Caco-2 (cell line): ENCODE measurements at regions not wholly inside any gene's neighbourhood (a gene's known extent, or its start where the extent isn't known, plus 50 kb on each side); places are given as distances from the start of the nearest gene placed in this dataset.

ENCODE experiments used
- BruUV-seq: library from RNA; stranded (reverse); fragments of 400-500 nt; replicated peaks from 2 replicates; lab custom pipeline; 2021; lab: Mats Ljungman, UMichigan
- CTCF ChIA-PET: fragments of 300-600 bp; sonication (Branson Sonifier 250); formaldehyde crosslinking; loops from one replicate; lab custom pipeline; 2022; ENCODE audit warnings: antibody characterized with exemption; lab: Charles Lee
- POLR2A ChIA-PET: fragments of 300-600 bp; sonication (Branson Sonifier 250); formaldehyde crosslinking; loops from one replicate; lab custom pipeline; 2022; ENCODE audit warnings: antibody characterized with exemption; lab: Charles Lee
- DNase-seq, 2 experiments: peaks; one replicate each; pipeline versions ENCODE4 v3.0.0 to v3.0.0-alpha.2; 2020 to 2022
- H3K27me3 ChIP-seq: replicated peaks from 2 replicates; pipeline ENCODE4 v1.6.0; 2011; ENCODE audit warnings: low read length; ENCODE audit not compliant: control insufficient read depth, insufficient read depth
- H3K36me3 ChIP-seq: 2 replicates; pipeline ENCODE4 v1.5.1; 2011; ENCODE audit warnings: low read length; ENCODE audit not compliant: control insufficient read depth, insufficient read depth
- H3K4me1 ChIP-seq: fragments of 250-450 bp; sonication (Bioruptor Pico); 2 replicates; pipeline ENCODE4 v1.5.1; 2020; ENCODE audit warnings: mild to moderate bottlenecking
- H3K4me3 ChIP-seq: 2 replicates; pipeline ENCODE4 v1.5.1; 2011; ENCODE audit warnings: low read depth, mild to moderate bottlenecking, control low read depth, low read length
- H3K9me3 ChIP-seq: fragments of 250-450 bp; sonication (Bioruptor Pico); 2 replicates; pipeline ENCODE4 v1.5.1; 2020; ENCODE audit warnings: mild to moderate bottlenecking, moderate library complexity
- H3K27ac Mint-ChIP-seq: one replicate; pipeline ENCODE4 v1.8.0; 2022; ENCODE audit warnings: mixed read lengths; ENCODE audit not compliant: unreplicated experiment
- H3K27me3 Mint-ChIP-seq: one replicate; pipeline ENCODE4 v1.8.0; 2022; ENCODE audit warnings: mixed read lengths; ENCODE audit not compliant: insufficient read depth, unreplicated experiment
- H3K36me3 Mint-ChIP-seq: one replicate; pipeline ENCODE4 v1.8.0; 2022; ENCODE audit warnings: mild to moderate bottlenecking, mixed read lengths; ENCODE audit not compliant: insufficient read depth, unreplicated experiment
- H3K4me1 Mint-ChIP-seq: one replicate; pipeline ENCODE4 v1.8.0; 2022; ENCODE audit warnings: low read depth, mixed read lengths; ENCODE audit not compliant: unreplicated experiment
- H3K4me3 Mint-ChIP-seq: one replicate; pipeline ENCODE4 v1.8.0; 2022; ENCODE audit warnings: mild to moderate bottlenecking, moderate library complexity, mixed read lengths; ENCODE audit not compliant: unreplicated experiment
- H3K9me3 Mint-ChIP-seq: one replicate; pipeline ENCODE4 v1.8.0; 2022; ENCODE audit warnings: mixed read lengths; ENCODE audit not compliant: unreplicated experiment
- intact Hi-C: fragments of 100-400 bp; cut with micrococcal nuclease; formaldehyde crosslinking; loops from one replicate; pipeline ENCODE4 v1.10.0; 2022; ENCODE audit not compliant: unreplicated experiment
- TF ChIP-seq, protein P1 (sequence below), 2 experiments: fragments of 200-600 bp in 1 of 2; IDR thresholded peaks; 1 replicate in 1 of 2; 2 replicates in 1 of 2; pipeline versions ENCODE4 v1.5.1 to v1.8.0; 2011 to 2022; ENCODE audit warnings: antibody characterized with exemption in 1 of 2, control low read depth in 1 of 2, inconsistent platforms in 1 of 2, low read depth in 1 of 2, low read length in 1 of 2, mild to moderate bottlenecking in 1 of 2, moderate library complexity in 1 of 2; ENCODE audit not compliant: insufficient read depth in 1 of 2, severe bottlenecking in 1 of 2, unreplicated experiment in 1 of 2

DNA sequence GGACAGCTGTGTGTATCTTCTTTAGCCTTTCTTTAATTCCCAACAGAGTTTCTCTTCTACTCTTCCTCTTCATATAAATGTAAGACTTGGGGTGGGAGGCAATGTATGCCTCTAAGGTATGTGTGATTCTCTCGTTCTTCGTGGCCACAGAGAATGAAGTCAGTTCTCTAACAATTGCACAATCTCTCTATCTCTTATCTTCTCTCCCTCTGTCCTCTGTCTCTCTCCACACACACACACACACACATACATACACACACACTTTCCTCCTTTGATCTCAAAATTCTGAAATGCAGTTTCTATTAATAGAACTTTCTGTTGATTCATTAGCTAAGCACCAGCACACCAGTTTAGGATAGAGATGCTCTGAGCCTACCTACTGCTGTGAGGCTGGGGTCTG, 615.7 kb upstream of the SALL1 start:
- DNase-seq = peak in 1 of 2 experiments; percentile 19
- TF ChIP-seq, protein P1, sequence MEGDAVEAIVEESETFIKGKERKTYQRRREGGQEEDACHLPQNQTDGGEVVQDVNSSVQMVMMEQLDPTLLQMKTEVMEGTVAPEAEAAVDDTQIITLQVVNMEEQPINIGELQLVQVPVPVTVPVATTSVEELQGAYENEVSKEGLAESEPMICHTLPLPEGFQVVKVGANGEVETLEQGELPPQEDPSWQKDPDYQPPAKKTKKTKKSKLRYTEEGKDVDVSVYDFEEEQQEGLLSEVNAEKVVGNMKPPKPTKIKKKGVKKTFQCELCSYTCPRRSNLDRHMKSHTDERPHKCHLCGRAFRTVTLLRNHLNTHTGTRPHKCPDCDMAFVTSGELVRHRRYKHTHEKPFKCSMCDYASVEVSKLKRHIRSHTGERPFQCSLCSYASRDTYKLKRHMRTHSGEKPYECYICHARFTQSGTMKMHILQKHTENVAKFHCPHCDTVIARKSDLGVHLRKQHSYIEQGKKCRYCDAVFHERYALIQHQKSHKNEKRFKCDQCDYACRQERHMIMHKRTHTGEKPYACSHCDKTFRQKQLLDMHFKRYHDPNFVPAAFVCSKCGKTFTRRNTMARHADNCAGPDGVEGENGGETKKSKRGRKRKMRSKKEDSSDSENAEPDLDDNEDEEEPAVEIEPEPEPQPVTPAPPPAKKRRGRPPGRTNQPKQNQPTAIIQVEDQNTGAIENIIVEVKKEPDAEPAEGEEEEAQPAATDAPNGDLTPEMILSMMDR (IDR thresholded peaks at IDR 0.05; ENCODE audit: insufficient read depth in 1 of 2, low read depth in 1 of 2, low read length in 1 of 2, severe bottlenecking in 1 of 2, unreplicated experiment in 1 of 2) = no peak
- ChIA-PET CTCF (no interaction called here), POLR2A (no interaction called here)
- H3K4me3 ChIP-seq = no peak overlapping the region
- Mint-ChIP-seq H3K4me1 (peaks cover 12% of the 10 kb centered on the region), H3K27ac (no peak overlapping the region), H3K9me3 (no peaks in the 10 kb centered on the region), H3K36me3 (no peaks in the 10 kb centered on the region), H3K4me3 (no peak overlapping the region), H3K27me3 (peaks cover 13% of the 10 kb centered on the region)
- H3K4me1 ChIP-seq = no peaks in the 10 kb centered on the region
- H3K9me3 ChIP-seq = no peaks in the 10 kb centered on the region
- no peaks in the 10 kb centered on the region for H3K27me3 ChIP-seq
- H3K36me3 ChIP-seq = no peaks in the 10 kb centered on the region
- BruUV-seq = no TSS peak
- intact Hi-C loops = no loop called here

DNA sequence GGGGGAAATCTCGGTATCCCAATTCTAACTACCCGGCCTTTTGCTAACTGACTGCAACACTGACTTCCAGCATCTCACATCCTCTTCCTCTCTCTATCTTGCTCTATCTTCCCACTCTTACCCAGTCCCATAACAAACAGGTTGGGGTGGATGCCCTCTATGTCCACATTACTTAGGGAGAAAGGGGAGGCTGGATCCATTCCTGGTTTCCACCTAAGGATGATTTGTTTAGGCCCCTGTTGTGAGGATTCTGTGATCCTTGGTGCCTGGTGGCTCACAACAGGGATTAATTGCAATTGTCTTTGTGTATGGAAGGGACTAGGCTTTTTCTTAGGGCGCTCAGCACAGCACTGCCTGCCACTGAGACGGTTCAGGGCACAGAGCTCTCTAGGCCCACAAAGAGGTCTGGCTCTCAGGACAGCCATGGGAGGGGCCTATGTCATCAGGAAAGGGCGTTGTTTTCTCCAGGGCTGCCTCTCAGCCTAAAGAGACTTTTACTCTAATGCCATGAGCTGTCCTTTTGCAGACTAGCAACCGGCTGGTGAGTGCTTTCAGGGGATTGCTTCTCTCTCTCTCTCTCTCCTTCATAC, 612.1 kb upstream of the SALL1 start:
- Mint-ChIP-seq H3K4me3 (no peak overlapping the region), H3K9me3 (no peaks in the 10 kb centered on the region), H3K36me3 (no peaks in the 10 kb centered on the region), H3K27me3 (peaks cover 20% of the 10 kb centered on the region), H3K4me1 (peaks cover 12% of the 10 kb centered on the region), H3K27ac (no peak overlapping the region)
- Histone ChIP-seq H3K4me1 (no peaks in the 10 kb centered on the region), H3K9me3 (no peaks in the 10 kb centered on the region), H3K4me3 (no peak overlapping the region), H3K36me3 (no peaks in the 10 kb centered on the region), H3K27me3 (no peaks in the 10 kb centered on the region)
- DNase-seq = no peak
- intact Hi-C loops = loop anchor here (2.0 kb wide), 1 partner anchor 860 kb away; no protein-coding TSS in a partner anchor
- BruUV-seq = no TSS peak
- ChIA-PET CTCF (no interaction called here), POLR2A (no interaction called here)
- TF ChIP-seq, protein P1 (IDR thresholded peaks at IDR 0.05; ENCODE audit: insufficient read depth in 1 of 2, low read depth in 1 of 2, low read length in 1 of 2, severe bottlenecking in 1 of 2, unreplicated experiment in 1 of 2) = no peak

GRCh38 chr16:51762081-51762996, 611.3 kb upstream of the SALL1 start:
- CTCF ChIA-PET = no interaction called here
- DNase-seq = peak; percentile 66 to 82
- no peak overlapping the region for H3K4me3 Mint-ChIP-seq
- no peaks in the 10 kb centered on the region for H3K27me3 ChIP-seq
- no peaks in the 10 kb centered on the region for H3K9me3 ChIP-seq
- BruUV-seq = no TSS peak
- TF ChIP-seq, protein P1 (IDR thresholded peaks at IDR 0.05; ENCODE audit: insufficient read depth in 1 of 2, low read depth in 1 of 2, low read length in 1 of 2, severe bottlenecking in 1 of 2, unreplicated experiment in 1 of 2) = peak; percentile 93 to 95
- H3K4me1 Mint-ChIP-seq = peaks cover 12% of the 10 kb centered on the region
- no peaks in the 10 kb centered on the region for H3K4me1 ChIP-seq
- H3K36me3 ChIP-seq = no peaks in the 10 kb centered on the region
- POLR2A ChIA-PET = no interaction called here
- H3K4me3 ChIP-seq = no peak overlapping the region
- H3K27ac Mint-ChIP-seq = no peak overlapping the region
- no peaks in the 10 kb centered on the region for H3K36me3 Mint-ChIP-seq
- intact Hi-C loops = loop anchor here (1.0 to 2.0 kb wide), 3 partner anchors 220 to 860 kb away; no protein-coding TSS in a partner anchor
- H3K27me3 Mint-ChIP-seq = peaks cover 20% of the 10 kb centered on the region
- no peaks in the 10 kb centered on the region for H3K9me3 Mint-ChIP-seq
